ACC112 (cell line): ENCODE measurements at regions not wholly inside any gene's neighbourhood (a gene's known extent, or its start where the extent isn't known, plus 50 kb on each side); places are given as distances from the start of the nearest gene placed in this dataset.

Experiments used
- H2AFZ ChIP-seq: fragments of 200-600 bp; sonication (generic); one replicate; pipeline ENCODE4 v1.6.0; 2017; ENCODE audit warnings: antibody characterized with exemption, low read length; ENCODE audit not compliant: unreplicated experiment
- H3K27ac ChIP-seq: fragments of 200-600 bp; sonication (generic); 2 replicates; pipeline ENCODE4 v1.5.1; 2014; ENCODE audit warnings: low read depth, mild to moderate bottlenecking, antibody characterized with exemption, low read length, moderate library complexity
- H3K27me3 ChIP-seq: fragments of 200-600 bp; sonication (generic); 2 replicates; pipeline ENCODE4 v1.6.1; 2014; ENCODE audit warnings: mild to moderate bottlenecking, antibody characterized with exemption, low read length, moderate library complexity, mixed read lengths; ENCODE audit not compliant: insufficient read depth
- H3K36me3 ChIP-seq: fragments of 200-600 bp; sonication (generic); 2 replicates; pipeline ENCODE4 v1.6.1; 2016; ENCODE audit warnings: mild to moderate bottlenecking, antibody characterized with exemption, low read length, moderate library complexity, mixed read lengths; ENCODE audit not compliant: insufficient read depth
- H3K4me1 ChIP-seq: fragments of 200-600 bp; sonication (generic); one replicate; pipeline ENCODE4 v1.6.1; 2016; ENCODE audit warnings: low read length, mixed read lengths; ENCODE audit not compliant: insufficient read depth, unreplicated experiment, control insufficient read depth
- H3K4me3 ChIP-seq: fragments of 200-600 bp; sonication (generic); 2 replicates; pipeline ENCODE4 v1.5.1; 2014; ENCODE audit warnings: mild to moderate bottlenecking, low read depth, low read length
- H3K79me2 ChIP-seq: fragments of 200-600 bp; sonication (generic); one replicate; pipeline ENCODE4 v1.6.0; 2016; ENCODE audit warnings: low read length; ENCODE audit not compliant: control insufficient read depth, unreplicated experiment, insufficient read depth

- Histone ChIP-seq H3K4me3 (no peak overlapping the region), H2AFZ (no peak overlapping the region), H3K27me3 (peaks cover 45% of the 10 kb centered on the region), H3K4me1 (no peaks in the 10 kb centered on the region), H3K36me3 (no peaks in the 10 kb centered on the region), H3K27ac (no peak overlapping the region), H3K79me2 (no peaks in the 10 kb centered on the region)
These were observed 124.3 kb downstream of the ZNF280B start for GRCh38 chr22:22384267-22384666.

- Histone ChIP-seq H3K4me1 (no peaks in the 10 kb centered on the region), H3K4me3 (no peak overlapping the region), H3K36me3 (no peaks in the 10 kb centered on the region), H3K79me2 (no peaks in the 10 kb centered on the region), H3K27ac (no peak overlapping the region), H2AFZ (no peak overlapping the region), H3K27me3 (peaks cover 41% of the 10 kb centered on the region)
These were observed 123.8 kb downstream of the ZNF280B start for GRCh38 chr22:22384668-22385244.

GRCh38 chr22:22386602-22387385 lies 121.7 kb downstream of the ZNF280B start:
- H3K4me3 ChIP-seq, result no peak overlapping the region
- H3K27ac ChIP-seq, result no peak overlapping the region
- peaks cover 50% of the 10 kb centered on the region for H3K27me3 ChIP-seq
- H3K4me1 ChIP-seq, result no peaks in the 10 kb centered on the region
- no peaks in the 10 kb centered on the region for H3K79me2 ChIP-seq
- H3K36me3 ChIP-seq, result no peaks in the 10 kb centered on the region
- no peak overlapping the region for H2AFZ ChIP-seq

GRCh38 chr22:22387386-22387736 lies 121.2 kb downstream of the ZNF280B start:
- Histone ChIP-seq H2AFZ (no peak overlapping the region), H3K79me2 (no peaks in the 10 kb centered on the region), H3K36me3 (no peaks in the 10 kb centered on the region), H3K27me3 (peaks cover 52% of the 10 kb centered on the region), H3K4me3 (no peak overlapping the region), H3K4me1 (no peaks in the 10 kb centered on the region), H3K27ac (no peak overlapping the region)

GRCh38 chr22:22388090-22388489 lies 120.5 kb downstream of the ZNF280B start:
- peaks cover 52% of the 10 kb centered on the region for H3K27me3 ChIP-seq
- H3K27ac ChIP-seq, result no peak overlapping the region
- H3K4me1 ChIP-seq, result no peaks in the 10 kb centered on the region
- no peaks in the 10 kb centered on the region for H3K36me3 ChIP-seq
- H3K79me2 ChIP-seq, result no peaks in the 10 kb centered on the region
- H2AFZ ChIP-seq, result no peak overlapping the region
- H3K4me3 ChIP-seq, result no peak overlapping the region

- Histone ChIP-seq H3K79me2 (no peaks in the 10 kb centered on the region), H3K4me3 (no peak overlapping the region), H2AFZ (no peak overlapping the region), H3K36me3 (no peaks in the 10 kb centered on the region), H3K27ac (no peak overlapping the region), H3K27me3 (peaks cover 48% of the 10 kb centered on the region), H3K4me1 (no peaks in the 10 kb centered on the region)
These were observed 120.0 kb downstream of the ZNF280B start for GRCh38 chr22:22388494-22388893.

GRCh38 chr22:22389467-22389866 lies 119.1 kb downstream of the ZNF280B start:
- Histone ChIP-seq H3K27me3 (peaks cover 38% of the 10 kb centered on the region), H3K4me3 (no peak overlapping the region), H3K79me2 (no peaks in the 10 kb centered on the region), H3K27ac (no peak overlapping the region), H3K36me3 (no peaks in the 10 kb centered on the region), H2AFZ (no peak overlapping the region), H3K4me1 (no peaks in the 10 kb centered on the region)

- H3K4me3 ChIP-seq, result no peak overlapping the region
- H3K79me2 ChIP-seq, result no peaks in the 10 kb centered on the region
- H3K4me1 ChIP-seq, result no peaks in the 10 kb centered on the region
- peaks cover 32% of the 10 kb centered on the region for H3K27me3 ChIP-seq
- H3K36me3 ChIP-seq, result no peaks in the 10 kb centered on the region
- H3K27ac ChIP-seq, result no peak overlapping the region
- H2AFZ ChIP-seq, result no peak overlapping the region
These were observed 117.6 kb downstream of the ZNF280B start for GRCh38 chr22:22390989-22391388.

- Histone ChIP-seq H3K4me1 (peaks cover under 1% of the 10 kb centered on the region), H3K36me3 (no peaks in the 10 kb centered on the region), H3K27me3 (peaks cover 29% of the 10 kb centered on the region), H3K27ac (no peak overlapping the region), H2AFZ (no peak overlapping the region), H3K79me2 (no peaks in the 10 kb centered on the region), H3K4me3 (no peak overlapping the region)
These were observed 117.0 kb downstream of the ZNF280B start for GRCh38 chr22:22391543-22391942.

- Histone ChIP-seq H3K27me3 (peaks cover 23% of the 10 kb centered on the region), H3K4me3 (no peak overlapping the region), H3K36me3 (no peaks in the 10 kb centered on the region), H2AFZ (no peak overlapping the region), H3K4me1 (peaks cover 7% of the 10 kb centered on the region), H3K79me2 (no peaks in the 10 kb centered on the region), H3K27ac (no peak overlapping the region)
These were observed 116.4 kb downstream of the ZNF280B start for GRCh38 chr22:22392131-22392530.

- H3K27ac ChIP-seq, result no peak overlapping the region
- peaks cover 15% of the 10 kb centered on the region for H3K4me1 ChIP-seq
- H3K36me3 ChIP-seq, result no peaks in the 10 kb centered on the region
- no peaks in the 10 kb centered on the region for H3K79me2 ChIP-seq
- H2AFZ ChIP-seq, result no peak overlapping the region
- H3K27me3 ChIP-seq, result peaks cover 22% of the 10 kb centered on the region
- H3K4me3 ChIP-seq, result no peak overlapping the region
These were observed 114.0 kb downstream of the ZNF280B start for GRCh38 chr22:22394591-22394990.
